ENCODE measurements at regions not wholly inside any gene's neighbourhood (a gene's known extent, or its start where the extent isn't known, plus 50 kb on each side); places are given as distances from the start of the nearest gene placed in this dataset.

- no peak overlapping the region for H3K4me3 ChIP-seq (replicated peaks; ENCODE audit: insufficient read depth, low read length)
- no peak for DNase-seq (ENCODE audit: low read depth in 1 of 2, low spot score in 1 of 2)
- no peak for TF ChIP-seq GABPA (IDR thresholded peaks at IDR 0.05; ENCODE audit: low read depth)
- no peak overlapping the region for H3K27ac ChIP-seq (replicated peaks)
- no peaks in the 10 kb centered on the region for H3K27me3 ChIP-seq (ENCODE audit: insufficient read depth, poor library complexity, severe bottlenecking)
These were observed 1126.4 kb downstream of the TBC1D22A start for GRCh38 chr22:47888817-47889216.

GRCh38 chr22:47884775-47885174 lies 1122.3 kb downstream of the TBC1D22A start:
- no peaks in the 10 kb centered on the region for H3K27me3 ChIP-seq (ENCODE audit: insufficient read depth, poor library complexity, severe bottlenecking)
- DNase-seq (ENCODE audit: low read depth in 1 of 2, low spot score in 1 of 2), result no peak
- no peak for TF ChIP-seq GABPA (IDR thresholded peaks at IDR 0.05; ENCODE audit: low read depth)
- TF ChIP-seq CTCF (IDR thresholded peaks at IDR 0.05; ENCODE audit: insufficient read depth, low read length), result no peak
- TF ChIP-seq REST (IDR thresholded peaks at IDR 0.05; ENCODE audit: insufficient replicate concordance, low read depth), result no peak
- TF ChIP-seq SPI1 (IDR thresholded peaks at IDR 0.05; ENCODE audit: borderline replicate concordance, low read depth), result no peak
- no peak for TF ChIP-seq POLR2AphosphoS5 (IDR thresholded peaks at IDR 0.05; ENCODE audit: low read depth)
- no peak overlapping the region for H3K4me3 ChIP-seq (replicated peaks; ENCODE audit: insufficient read depth, low read length)
- H3K27ac ChIP-seq (replicated peaks), result no peak overlapping the region

- Histone ChIP-seq H3K27ac (replicated peaks) (no peak overlapping the region), H3K27me3 (ENCODE audit: insufficient read depth, poor library complexity, severe bottlenecking) (no peaks in the 10 kb centered on the region), H3K4me3 (replicated peaks; ENCODE audit: insufficient read depth, low read length) (no peak overlapping the region)
- DNase-seq (ENCODE audit: low read depth in 1 of 2, low spot score in 1 of 2), result no peak
- no peak for TF ChIP-seq CTCF (IDR thresholded peaks at IDR 0.05; ENCODE audit: insufficient read depth, low read length)
- TF ChIP-seq SPI1 (IDR thresholded peaks at IDR 0.05; ENCODE audit: borderline replicate concordance, low read depth), result no peak
- TF ChIP-seq GABPA (IDR thresholded peaks at IDR 0.05; ENCODE audit: low read depth), result no peak
- no peak for TF ChIP-seq REST (IDR thresholded peaks at IDR 0.05; ENCODE audit: insufficient replicate concordance, low read depth)
- TF ChIP-seq POLR2AphosphoS5 (IDR thresholded peaks at IDR 0.05; ENCODE audit: low read depth), result no peak
These were observed 1121.8 kb downstream of the TBC1D22A start for GRCh38 chr22:47884200-47884599.

GRCh38 chr22:47883757-47884156 lies 1121.3 kb downstream of the TBC1D22A start:
- Histone ChIP-seq H3K27ac (replicated peaks) (no peak overlapping the region), H3K4me3 (replicated peaks; ENCODE audit: insufficient read depth, low read length) (no peak overlapping the region), H3K27me3 (ENCODE audit: insufficient read depth, poor library complexity, severe bottlenecking) (no peaks in the 10 kb centered on the region)
- TF ChIP-seq POLR2AphosphoS5 (IDR thresholded peaks at IDR 0.05; ENCODE audit: low read depth) (no peak), GABPA (IDR thresholded peaks at IDR 0.05; ENCODE audit: low read depth) (no peak), REST (IDR thresholded peaks at IDR 0.05; ENCODE audit: insufficient replicate concordance, low read depth) (no peak), CTCF (IDR thresholded peaks at IDR 0.05; ENCODE audit: insufficient read depth, low read length) (no peak), SPI1 (IDR thresholded peaks at IDR 0.05; ENCODE audit: borderline replicate concordance, low read depth) (no peak)
- DNase-seq (ENCODE audit: low read depth in 1 of 2, low spot score in 1 of 2), result no peak

Data from HL-60 (cell line).